Calu3 (cell line): ENCODE measurements at regions not wholly inside any gene's neighbourhood (a gene's known extent, or its start where the extent isn't known, plus 50 kb on each side); places are given as distances from the start of the nearest gene placed in this dataset.

ENCODE experiments used
- BruUV-seq: library from RNA; stranded (reverse); fragments of 400-500 nt; replicated peaks from 2 replicates; lab custom pipeline; 2021; lab: Mats Ljungman, UMichigan
- CTCF ChIA-PET: fragments of 300-600 bp; sonication (Branson Sonifier 250); formaldehyde crosslinking; loops from one replicate; lab custom pipeline; 2022; ENCODE audit warnings: antibody characterized with exemption; lab: Charles Lee
- DNase-seq: peaks from one replicate; pipeline ENCODE4 v3.0.0; 2022
- H3K27ac Mint-ChIP-seq: one replicate; pipeline ENCODE4 v1.8.0; 2022; ENCODE audit warnings: mixed read lengths; ENCODE audit not compliant: unreplicated experiment
- H3K27me3 Mint-ChIP-seq: one replicate; pipeline ENCODE4 v1.8.0; 2022; ENCODE audit warnings: mixed read lengths; ENCODE audit not compliant: unreplicated experiment
- H3K36me3 Mint-ChIP-seq: one replicate; pipeline ENCODE4 v1.8.0; 2022; ENCODE audit warnings: mild to moderate bottlenecking, moderate library complexity, mixed read lengths; ENCODE audit not compliant: insufficient read depth, unreplicated experiment
- H3K4me1 Mint-ChIP-seq: one replicate; pipeline ENCODE4 v1.8.0; 2022; ENCODE audit warnings: mild to moderate bottlenecking, low read depth, mixed read lengths; ENCODE audit not compliant: unreplicated experiment
- H3K4me3 Mint-ChIP-seq: one replicate; pipeline ENCODE4 v1.8.0; 2022; ENCODE audit warnings: mild to moderate bottlenecking, low read depth, moderate library complexity, mixed read lengths; ENCODE audit not compliant: unreplicated experiment
- H3K9me3 Mint-ChIP-seq: one replicate; pipeline ENCODE4 v1.8.0; 2022; ENCODE audit warnings: low read depth, mixed read lengths; ENCODE audit not compliant: unreplicated experiment
- CTCF ChIP-seq: fragments of 200-600 bp; IDR thresholded peaks from one replicate; pipeline ENCODE4 v1.8.0; 2022; ENCODE audit warnings: antibody characterized with exemption; ENCODE audit not compliant: unreplicated experiment
- intact Hi-C: fragments of 100-400 bp; cut with micrococcal nuclease; formaldehyde crosslinking; loops from one replicate; pipeline ENCODE4 v1.10.0; 2022; ENCODE audit not compliant: unreplicated experiment

GRCh38 chr4:14465057-14465456, 537.2 kb upstream of the CPEB2 start:
- Mint-ChIP-seq H3K4me1 (no peaks in the 10 kb centered on the region), H3K36me3 (no peaks in the 10 kb centered on the region), H3K4me3 (no peak overlapping the region), H3K27ac (no peak overlapping the region), H3K9me3 (peaks cover 6% of the 10 kb centered on the region), H3K27me3 (no peaks in the 10 kb centered on the region)
- BruUV-seq = no TSS peak
- CTCF ChIA-PET = no interaction called here
- TF ChIP-seq CTCF = no peak
- DNase-seq = no peak
- intact Hi-C loops = no loop called here

GRCh38 chr4:14465507-14465906, 536.8 kb upstream of the CPEB2 start:
- no peaks in the 10 kb centered on the region for H3K4me1 Mint-ChIP-seq
- no peaks in the 10 kb centered on the region for H3K27me3 Mint-ChIP-seq
- TF ChIP-seq CTCF = no peak
- DNase-seq = no peak
- CTCF ChIA-PET = no interaction called here
- H3K36me3 Mint-ChIP-seq = no peaks in the 10 kb centered on the region
- intact Hi-C loops = no loop called here
- H3K27ac Mint-ChIP-seq = no peak overlapping the region
- no TSS peak for BruUV-seq
- no peak overlapping the region for H3K4me3 Mint-ChIP-seq
- peaks cover 5% of the 10 kb centered on the region for H3K9me3 Mint-ChIP-seq

- Mint-ChIP-seq H3K4me3 (no peak overlapping the region), H3K4me1 (no peaks in the 10 kb centered on the region), H3K36me3 (no peaks in the 10 kb centered on the region), H3K27me3 (no peaks in the 10 kb centered on the region), H3K9me3 (no peaks in the 10 kb centered on the region), H3K27ac (no peak overlapping the region)
- DNase-seq = no peak
- intact Hi-C loops = no loop called here
- no peak for TF ChIP-seq CTCF
- CTCF ChIA-PET = no interaction called here
- BruUV-seq = no TSS peak
Measured at GRCh38 chr4:14478504-14478903, 523.8 kb upstream of the CPEB2 start.

- CTCF ChIA-PET = no interaction called here
- no TSS peak for BruUV-seq
- H3K27ac Mint-ChIP-seq = no peak overlapping the region
Measured at GRCh38 chr4:14496408-14496807, 505.9 kb upstream of the CPEB2 start.

More at GRCh38 chr4:14496408-14496807, 505.9 kb upstream of the CPEB2 start:
- Mint-ChIP-seq H3K4me1 (no peaks in the 10 kb centered on the region), H3K27me3 (no peaks in the 10 kb centered on the region), H3K9me3 (no peaks in the 10 kb centered on the region), H3K36me3 (no peaks in the 10 kb centered on the region), H3K4me3 (no peak overlapping the region)
- no peak for DNase-seq
- intact Hi-C loops = no loop called here
- TF ChIP-seq CTCF = no peak
